ENCODE measurements at regions not wholly inside any gene's neighbourhood (a gene's known extent, or its start where the extent isn't known, plus 50 kb on each side); places are given as distances from the start of the nearest gene placed in this dataset.

DNA sequence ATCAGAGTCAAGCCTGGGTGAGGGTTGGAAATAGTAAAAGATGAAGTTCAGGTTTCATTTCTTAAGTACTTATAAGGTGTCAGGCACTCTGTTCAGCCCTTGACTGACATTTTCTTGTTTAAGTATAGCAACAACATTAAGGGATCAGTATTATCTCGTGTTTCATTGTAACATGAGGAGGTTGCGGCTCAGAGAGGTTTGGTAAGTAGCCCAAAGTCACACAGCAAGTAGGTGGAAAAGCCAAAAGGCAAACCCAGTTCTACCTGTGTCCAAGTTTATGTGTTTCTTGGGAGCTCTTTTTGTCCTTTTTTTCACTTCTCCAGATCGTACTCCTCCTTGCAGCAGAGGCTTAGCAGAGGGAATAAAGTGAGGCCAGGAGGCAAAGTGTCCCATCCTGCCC lies 337.5 kb upstream of the KLF3 start:
- Histone ChIP-seq H3K27me3 (no peaks in the 10 kb centered on the region), H3K27ac (no peak overlapping the region), H3K36me3 (no peaks in the 10 kb centered on the region), H3K9me3 (no peaks in the 10 kb centered on the region), H3K4me3 (replicated peaks in 1 of 3) (no peak overlapping the region), H3K4me1 (peaks cover 0 to 8% of the 10 kb centered on the region in 2 donors)
- TF ChIP-seq CTCF (IDR thresholded peaks at IDR 0.05) (no peak), POLR2A (IDR thresholded peaks at IDR 0.05) (no peak)
- DNase-seq, result no peak
- 90 to 100% methylated on average over 3 of the region's 3 CpGs for WGBS, 2 donors
- intact Hi-C loops (cut with DNase I), result loop anchor here (10.0 kb wide), 5 partner anchors 58 to 408 kb away; no protein-coding TSS in a partner anchor

GRCh38 chr4:38327174-38327573 lies 336.8 kb upstream of the KLF3 start:
- Histone ChIP-seq H3K4me3 (replicated peaks in 1 of 3) (no peak overlapping the region), H3K9me3 (no peaks in the 10 kb centered on the region), H3K27ac (no peak overlapping the region), H3K36me3 (no peaks in the 10 kb centered on the region), H3K27me3 (no peaks in the 10 kb centered on the region), H3K4me1 (peaks cover 0 to 8% of the 10 kb centered on the region in 2 donors)
- no peak for DNase-seq
- TF ChIP-seq POLR2A (IDR thresholded peaks at IDR 0.05), result no peak
- TF ChIP-seq CTCF (IDR thresholded peaks at IDR 0.05), result no peak
- intact Hi-C loops (cut with DNase I), result loop anchor here (10.0 kb wide), 5 partner anchors 58 to 408 kb away; no protein-coding TSS in a partner anchor

DNA sequence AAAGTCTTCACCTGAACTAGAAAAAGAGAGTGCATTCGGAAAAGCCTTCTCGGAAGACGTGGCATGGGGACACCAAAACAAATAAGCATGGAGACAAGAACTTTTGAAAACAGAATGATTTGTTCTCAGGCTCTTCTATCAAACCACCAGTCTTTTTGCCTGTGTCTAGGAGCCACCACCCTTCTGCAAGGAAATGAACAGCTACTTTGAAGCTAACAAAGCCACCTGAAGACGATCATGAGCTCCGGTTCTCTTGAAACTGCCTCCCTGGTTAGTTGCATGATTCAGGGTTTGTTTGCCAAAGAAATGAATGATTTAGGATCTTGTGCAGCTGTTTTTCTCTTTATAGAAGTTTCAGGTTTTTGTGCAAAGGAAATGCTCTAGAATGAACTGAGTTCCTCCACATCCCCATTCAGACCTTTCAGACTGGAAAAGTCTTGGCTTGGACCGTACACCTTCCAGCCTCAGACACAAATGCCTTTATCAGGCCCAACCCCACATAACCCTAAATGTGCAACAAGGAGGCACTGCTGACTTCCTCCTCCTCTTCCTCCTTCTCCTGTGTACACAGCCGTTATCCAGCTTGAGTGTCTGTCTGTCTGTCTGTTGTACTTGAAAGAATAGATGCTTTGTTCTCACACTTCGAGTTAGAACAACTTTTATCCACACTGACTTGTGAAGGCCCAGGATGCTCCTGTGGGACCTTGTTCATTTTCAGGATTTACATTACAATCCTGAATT lies 334.8 kb upstream of the KLF3 start:
- Histone ChIP-seq H3K36me3 (no peaks in the 10 kb centered on the region), H3K4me3 (replicated peaks in 1 of 3) (no peak overlapping the region), H3K9me3 (no peaks in the 10 kb centered on the region), H3K27ac (no peak overlapping the region), H3K27me3 (no peaks in the 10 kb centered on the region), H3K4me1 (no peaks in the 10 kb centered on the region)
- 84 to 91% methylated on average over 8 of the region's 8 CpGs for WGBS, 2 donors
- DNase-seq, result no peak
- intact Hi-C loops (cut with DNase I), result loop anchor here (10.0 kb wide), 5 partner anchors 56 to 406 kb away; no protein-coding TSS in a partner anchor
- TF ChIP-seq POLR2A (IDR thresholded peaks at IDR 0.05), result no peak
- TF ChIP-seq CTCF (IDR thresholded peaks at IDR 0.05), result no peak

DNA sequence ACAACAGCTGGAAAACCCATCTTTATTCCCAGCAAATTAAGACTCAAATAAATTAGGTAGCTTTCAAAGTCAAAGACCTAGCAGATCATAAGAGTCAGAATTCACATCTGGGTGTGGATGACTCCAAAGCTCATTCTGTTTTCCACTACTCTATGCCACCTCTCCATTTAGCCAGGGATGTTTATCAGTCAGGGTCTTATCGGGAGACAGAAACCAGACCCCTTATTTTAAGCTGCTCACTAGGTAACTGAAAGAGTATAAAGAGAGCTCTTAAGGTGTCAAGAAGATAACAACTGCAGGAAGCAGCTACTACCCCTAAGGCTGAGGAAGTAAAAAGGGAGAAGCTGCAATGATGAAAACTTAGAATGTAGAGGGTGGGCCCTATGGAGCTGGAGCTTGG lies 333.7 kb upstream of the KLF3 start:
- WGBS, 2 donors, result 81 to 94% methylated on average over 1 of the region's 1 CpG
- H3K9me3 ChIP-seq, result no peaks in the 10 kb centered on the region
- intact Hi-C loops (cut with DNase I), result no loop called here

More for the DNA sequence above, 333.7 kb upstream of the KLF3 start:
- no peak overlapping the region for H3K27ac ChIP-seq
- H3K4me3 ChIP-seq (replicated peaks in 1 of 3), result no peak overlapping the region
- H3K27me3 ChIP-seq, result no peaks in the 10 kb centered on the region
- DNase-seq, result no peak
- no peaks in the 10 kb centered on the region for H3K36me3 ChIP-seq
- TF ChIP-seq POLR2A (IDR thresholded peaks at IDR 0.05) (no peak), CTCF (IDR thresholded peaks at IDR 0.05) (no peak)
- H3K4me1 ChIP-seq, result no peaks in the 10 kb centered on the region
